HG02571 (cell line): ENCODE measurements at regions not wholly inside any gene's neighbourhood (a gene's known extent, or its start where the extent isn't known, plus 50 kb on each side); places are given as distances from the start of the nearest gene placed in this dataset.

Experiments
- ATAC-seq: cut with Tn5 transposase; IDR thresholded peaks from one replicate; pipeline ENCODE4 v1.9.1; 2021; ENCODE audit warnings: mild to moderate bottlenecking, moderate library complexity; ENCODE audit not compliant: unreplicated experiment

GRCh38 chr12:19572920-19573558 lies 133.7 kb downstream of the AEBP2 start:
- peak; percentile 51 for ATAC-seq

GRCh38 chr12:19573866-19574265 lies 134.6 kb downstream of the AEBP2 start:
- ATAC-seq = no peak

GRCh38 chr12:19574601-19575000 lies 135.3 kb downstream of the AEBP2 start:
- ATAC-seq = no peak

- ATAC-seq = no peak
These were observed 136.3 kb downstream of the AEBP2 start for GRCh38 chr12:19575337-19576243.

- no peak for ATAC-seq
These were observed 137.4 kb downstream of the AEBP2 start for GRCh38 chr12:19576506-19577280.

- ATAC-seq = no peak
These were observed 137.9 kb downstream of the AEBP2 start for GRCh38 chr12:19577281-19577530.

GRCh38 chr12:19584732-19585131 lies 145.4 kb downstream of the AEBP2 start:
- ATAC-seq = no peak

- ATAC-seq = no peak
These were observed 149.7 kb downstream of the AEBP2 start for GRCh38 chr12:19588951-19589350.

GRCh38 chr12:19591951-19592350 lies 152.7 kb downstream of the AEBP2 start:
- no peak for ATAC-seq

GRCh38 chr12:19596434-19597166 lies 157.3 kb downstream of the AEBP2 start:
- ATAC-seq = no peak

GRCh38 chr12:19597167-19598026 lies 158.1 kb downstream of the AEBP2 start:
- no peak for ATAC-seq

GRCh38 chr12:19605720-19606119 lies 166.4 kb downstream of the AEBP2 start:
- no peak for ATAC-seq

GRCh38 chr12:19608039-19608438 lies 168.7 kb downstream of the AEBP2 start:
- no peak for ATAC-seq

GRCh38 chr12:19613051-19613535 lies 173.8 kb downstream of the AEBP2 start:
- no peak for ATAC-seq

GRCh38 chr12:19614601-19615383 lies 175.5 kb downstream of the AEBP2 start:
- ATAC-seq = no peak

- no peak for ATAC-seq
These were observed 176.1 kb downstream of the AEBP2 start for GRCh38 chr12:19615384-19615725.

GRCh38 chr12:19616781-19617180 lies 177.5 kb downstream of the AEBP2 start:
- no peak for ATAC-seq

GRCh38 chr12:19620222-19620621 lies 180.9 kb downstream of the AEBP2 start:
- no peak for ATAC-seq

- ATAC-seq = no peak
These were observed 184.6 kb downstream of the AEBP2 start for GRCh38 chr12:19623751-19624399.
